Ammon's horn (tissue), 1 donor: ENCODE measurements at regions not wholly inside any gene's neighbourhood (a gene's known extent, or its start where the extent isn't known, plus 50 kb on each side); places are given as distances from the start of the nearest gene placed in this dataset.
A peak's percentile ranks its signal among the peaks of the same experiment; 100 is the strongest.

ENCODE experiments used
- DNase-seq: peaks from one replicate; pipeline ENCODE4 v3.0.0-alpha.2; 2016; ENCODE audit warnings: low spot score

GRCh38 chr13:36493046-36493445 lies 60.8 kb downstream of the CCNA1 start:
- no peak for DNase-seq

DNA sequence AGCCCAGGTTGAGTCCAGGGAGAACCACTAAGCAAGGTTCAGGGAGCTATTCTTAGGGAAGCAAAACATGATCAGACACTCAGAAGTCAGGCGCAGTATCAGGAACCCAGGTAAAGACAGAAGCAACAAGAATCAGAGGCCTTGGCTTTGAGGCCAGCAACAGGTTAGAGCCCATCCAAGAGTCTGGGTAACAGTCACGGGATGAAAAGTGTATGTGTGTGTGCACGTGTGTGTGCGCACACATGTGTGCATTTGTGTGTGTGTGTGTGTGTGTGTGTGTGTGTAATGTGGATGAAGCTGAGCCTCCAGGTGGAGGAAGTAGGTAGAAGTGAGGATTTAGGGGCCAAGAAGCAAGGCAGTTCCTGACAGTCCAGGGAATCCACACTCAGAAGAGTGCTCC lies 63.1 kb downstream of the CCNA1 start:
- no peak for DNase-seq

GRCh38 chr13:36509369-36509768 lies 77.1 kb downstream of the CCNA1 start:
- DNase-seq, result no peak

GRCh38 chr13:36512771-36513170 lies 80.5 kb downstream of the CCNA1 start:
- DNase-seq, result no peak

- no peak for DNase-seq
Observed at GRCh38 chr13:36513266-36513665, 81.0 kb downstream of the CCNA1 start.

DNA sequence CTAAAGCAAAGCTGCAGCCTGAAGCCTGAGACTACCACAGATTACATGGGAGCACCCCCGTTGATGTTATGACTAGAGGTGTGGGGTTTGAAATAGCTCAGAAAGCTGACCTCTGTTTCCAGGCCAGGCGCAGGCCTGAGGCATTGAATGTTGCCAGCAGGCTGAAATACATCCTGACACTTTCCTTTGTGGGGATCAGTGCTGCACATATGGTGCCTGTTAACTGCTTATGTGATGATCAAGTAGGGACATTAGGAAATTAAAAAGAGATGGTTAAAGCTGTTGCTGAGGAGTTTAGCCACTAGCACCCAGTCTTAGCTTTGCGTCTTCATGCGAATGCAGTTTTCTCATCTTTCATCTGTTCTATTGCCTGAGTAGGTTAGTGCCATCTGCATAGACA lies 83.2 kb downstream of the CCNA1 start:
- DNase-seq, result no peak

- no peak for DNase-seq
Observed at GRCh38 chr13:36516225-36516624, 83.9 kb downstream of the CCNA1 start.

GRCh38 chr13:36518707-36519106 lies 86.4 kb downstream of the CCNA1 start:
- DNase-seq, result no peak

- DNase-seq, result no peak
Observed at GRCh38 chr13:36519432-36519831, 87.1 kb downstream of the CCNA1 start.

DNA sequence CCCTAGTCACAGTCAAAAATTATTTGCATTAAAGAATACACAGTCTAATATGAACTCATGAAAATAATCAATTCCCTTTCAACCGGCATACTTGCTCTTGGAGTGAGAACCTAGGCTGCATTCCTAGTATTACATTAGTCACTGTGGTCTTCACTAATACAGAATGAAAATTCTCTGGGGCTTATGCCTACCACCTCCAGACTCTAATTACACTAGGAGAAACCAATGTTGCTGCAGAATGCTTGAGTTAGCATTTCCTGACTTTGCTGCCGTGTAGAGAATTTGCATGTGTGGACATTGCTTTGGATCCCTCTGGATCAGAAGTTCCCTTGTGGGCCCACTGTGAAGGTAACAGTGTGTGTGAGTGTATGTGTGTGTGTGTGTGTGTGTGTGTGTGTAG lies 87.8 kb downstream of the CCNA1 start:
- DNase-seq, result no peak

- DNase-seq, result no peak
Observed at GRCh38 chr13:36526897-36527296, 94.6 kb downstream of the CCNA1 start.

GRCh38 chr13:36528105-36528504 lies 95.8 kb downstream of the CCNA1 start:
- no peak for DNase-seq

DNA sequence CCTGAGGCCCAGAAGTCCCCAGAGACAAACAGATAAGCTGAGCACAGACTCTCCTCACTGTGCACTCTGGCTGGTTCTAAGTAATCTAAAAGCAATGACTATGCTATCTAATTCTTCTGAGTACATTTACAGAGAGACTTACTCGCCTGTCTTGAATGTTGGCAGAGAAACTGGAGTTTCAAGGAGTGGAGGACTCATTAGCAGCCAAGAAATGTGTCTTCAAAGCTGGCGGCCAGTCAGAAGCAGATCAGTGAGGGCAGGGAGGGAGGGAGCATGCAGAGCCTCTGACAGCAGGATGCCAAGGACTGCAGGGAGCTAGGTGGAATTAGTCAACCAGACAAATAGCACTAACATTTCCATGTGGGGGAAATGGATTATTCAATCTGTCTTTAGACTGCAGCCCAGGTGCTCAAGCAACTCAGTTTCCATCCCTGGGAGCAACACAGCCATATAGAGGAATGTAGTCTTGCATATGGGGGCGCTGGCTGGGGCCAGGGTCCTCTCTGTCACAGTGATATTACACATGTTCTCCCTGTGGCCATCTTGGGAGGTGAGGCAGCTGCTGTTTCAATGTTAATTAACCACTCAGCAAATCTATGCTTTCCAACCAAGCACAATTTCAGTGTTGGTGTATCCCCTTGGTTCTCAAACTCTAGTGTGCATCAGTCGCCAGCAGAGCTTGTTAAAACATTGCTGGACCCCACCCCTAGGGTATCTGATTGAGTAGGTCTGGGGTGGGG lies 97.9 kb downstream of the CCNA1 start:
- DNase-seq, result peak; percentile 40

GRCh38 chr13:36530861-36531590 lies 98.7 kb downstream of the CCNA1 start:
- no peak for DNase-seq

DNA sequence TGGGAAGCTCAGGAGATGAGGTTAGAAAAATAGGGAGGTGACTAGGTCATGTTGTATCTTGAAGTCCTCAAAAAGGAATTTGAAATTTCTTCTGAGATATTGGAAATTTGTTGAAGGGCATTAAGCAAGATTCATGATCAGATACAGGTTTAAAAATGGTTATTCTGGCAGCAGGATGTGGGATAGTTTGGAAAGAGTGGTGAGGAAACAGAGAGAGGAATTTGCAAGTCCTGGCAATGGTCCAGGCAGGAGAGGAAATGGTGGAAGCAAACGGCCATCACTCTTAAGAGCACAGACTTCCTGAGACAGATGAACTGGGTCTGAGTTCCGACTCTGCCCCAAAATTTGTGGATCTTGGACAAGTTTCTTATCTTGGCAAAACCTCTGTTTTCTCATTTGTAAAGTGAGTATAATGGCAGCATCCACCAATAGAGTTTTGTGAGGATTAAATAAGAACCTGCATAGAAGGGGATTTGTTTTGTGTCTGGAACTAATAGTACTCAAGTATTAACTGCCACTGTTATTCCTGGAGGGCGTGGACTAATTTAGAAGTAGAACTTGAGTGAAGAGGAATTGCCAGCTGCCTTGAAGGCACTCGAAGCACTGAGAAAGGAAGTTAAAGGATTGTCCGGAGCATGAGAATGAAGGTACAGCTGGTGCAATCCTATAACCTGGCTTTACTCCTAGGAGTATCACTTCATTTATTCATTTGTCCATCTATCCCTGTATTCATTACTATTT lies 99.6 kb downstream of the CCNA1 start:
- DNase-seq, result no peak

DNA sequence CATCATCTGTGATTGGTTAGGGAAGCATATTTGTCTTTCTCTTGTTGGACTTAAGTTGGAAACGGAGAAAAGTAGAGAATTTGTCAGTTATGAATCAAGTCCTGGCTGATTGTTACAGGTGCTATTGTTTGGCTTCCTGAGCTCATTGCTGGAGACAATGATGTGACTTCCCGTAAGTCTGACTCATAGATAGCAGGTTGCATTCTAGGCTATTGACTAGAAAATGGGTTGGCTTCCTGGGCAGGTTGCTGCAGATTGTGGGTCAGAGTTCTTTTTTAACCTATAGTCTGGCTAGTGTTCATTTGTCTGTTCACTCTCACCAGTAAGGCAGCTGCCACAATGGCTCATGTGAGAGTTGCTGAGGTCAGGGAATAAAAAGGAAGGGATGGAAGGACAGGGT lies 101.5 kb downstream of the CCNA1 start:
- DNase-seq, result no peak

- no peak for DNase-seq
Observed at GRCh38 chr13:36536546-36536945, 104.3 kb downstream of the CCNA1 start.

DNA sequence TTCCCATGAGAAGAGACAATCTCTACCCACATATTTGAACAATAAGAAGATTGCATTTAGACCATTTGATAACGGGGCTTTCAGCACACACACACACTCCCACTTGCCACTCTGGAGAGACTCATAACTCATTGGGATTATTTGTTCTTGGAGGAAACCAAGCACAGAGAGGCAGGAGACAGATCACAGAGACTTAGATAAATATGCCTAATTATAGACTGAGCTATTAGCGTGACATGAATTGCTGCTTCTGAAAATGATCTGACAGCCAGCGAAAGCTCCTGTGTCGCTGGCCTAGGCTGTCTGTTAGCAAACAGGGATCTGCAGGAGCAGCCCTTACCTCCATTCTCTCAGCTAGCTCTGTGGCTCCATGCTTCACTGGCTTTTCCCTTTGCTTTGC lies 111.4 kb downstream of the CCNA1 start:
- DNase-seq, result peak; percentile 8

- no peak for DNase-seq
Observed at GRCh38 chr13:36548129-36548528, 115.8 kb downstream of the CCNA1 start.

GRCh38 chr13:36549126-36549702 lies 116.9 kb downstream of the CCNA1 start:
- DNase-seq, result no peak

DNA sequence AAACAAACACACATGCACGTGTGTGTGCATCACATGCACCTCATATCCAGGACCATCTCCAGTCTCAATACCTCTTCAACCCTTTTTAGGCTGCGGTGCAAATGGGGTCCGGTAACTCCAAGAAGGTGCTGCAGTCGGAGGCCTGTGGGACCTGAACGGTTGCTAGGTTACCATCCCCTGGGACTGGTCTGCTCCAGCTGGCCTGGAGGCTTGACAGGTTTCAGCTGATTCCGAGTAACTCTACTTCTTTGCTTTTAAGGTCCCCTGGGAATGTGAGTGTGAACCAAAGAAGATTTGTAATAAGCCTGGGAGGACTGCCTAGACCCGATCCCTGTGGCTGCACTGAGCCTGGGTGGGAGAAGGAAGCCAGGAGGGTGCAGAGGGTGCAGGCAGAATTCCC lies 117.5 kb downstream of the CCNA1 start:
- no peak for DNase-seq

- DNase-seq, result no peak
Observed at GRCh38 chr13:36550177-36550576, 117.9 kb downstream of the CCNA1 start.

GRCh38 chr13:36551445-36551844 lies 119.2 kb downstream of the CCNA1 start:
- no peak for DNase-seq
